Fibroblast of lung (primary cell): ENCODE measurements at regions not wholly inside any gene's neighbourhood (a gene's known extent, or its start where the extent isn't known, plus 50 kb on each side); places are given as distances from the start of the nearest gene placed in this dataset.

Source experiments
- EZH2 ChIP-seq: IDR thresholded peaks from 2 replicates; pipeline ENCODE4 v1.5.1; 2012; ENCODE audit warnings: low read length, control low read depth, mild to moderate bottlenecking; ENCODE audit errors: missing control alignments
- TF ChIP-seq, protein P1 (sequence below), 2 donors: IDR thresholded peaks in 1 of 2; conservative IDR thresholded peaks in 1 of 2; 1 replicate in 1 of 2; 2 replicates in 1 of 2; pipeline ENCODE4 v1.5.1; 2011 to 2012; ENCODE audit warnings: low read length in 2 of 2, control low read depth in 1 of 2, inconsistent platforms in 1 of 2, low read depth in 1 of 2, mild to moderate bottlenecking in 1 of 2

DNA sequence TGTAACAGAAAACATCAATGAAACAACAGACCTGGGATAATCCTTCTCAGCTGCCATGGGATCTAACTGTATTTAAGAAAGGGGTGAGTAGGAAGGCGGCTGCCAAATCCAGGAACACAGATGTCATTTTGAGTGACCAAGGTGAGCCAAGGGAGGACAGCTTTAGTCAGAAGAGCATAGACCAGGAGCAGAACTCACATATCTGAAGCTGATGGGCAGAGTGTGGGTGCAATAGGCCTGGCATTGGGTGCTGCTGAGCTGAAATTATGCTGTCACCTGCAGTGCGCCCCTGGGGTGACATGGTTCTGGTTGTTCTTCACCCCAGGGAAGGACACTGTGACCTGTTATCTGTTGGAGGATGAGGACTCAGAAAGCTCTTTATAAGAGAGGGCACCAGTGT, 88.9 kb upstream of the TOP3B start:
- TF ChIP-seq, protein P1, sequence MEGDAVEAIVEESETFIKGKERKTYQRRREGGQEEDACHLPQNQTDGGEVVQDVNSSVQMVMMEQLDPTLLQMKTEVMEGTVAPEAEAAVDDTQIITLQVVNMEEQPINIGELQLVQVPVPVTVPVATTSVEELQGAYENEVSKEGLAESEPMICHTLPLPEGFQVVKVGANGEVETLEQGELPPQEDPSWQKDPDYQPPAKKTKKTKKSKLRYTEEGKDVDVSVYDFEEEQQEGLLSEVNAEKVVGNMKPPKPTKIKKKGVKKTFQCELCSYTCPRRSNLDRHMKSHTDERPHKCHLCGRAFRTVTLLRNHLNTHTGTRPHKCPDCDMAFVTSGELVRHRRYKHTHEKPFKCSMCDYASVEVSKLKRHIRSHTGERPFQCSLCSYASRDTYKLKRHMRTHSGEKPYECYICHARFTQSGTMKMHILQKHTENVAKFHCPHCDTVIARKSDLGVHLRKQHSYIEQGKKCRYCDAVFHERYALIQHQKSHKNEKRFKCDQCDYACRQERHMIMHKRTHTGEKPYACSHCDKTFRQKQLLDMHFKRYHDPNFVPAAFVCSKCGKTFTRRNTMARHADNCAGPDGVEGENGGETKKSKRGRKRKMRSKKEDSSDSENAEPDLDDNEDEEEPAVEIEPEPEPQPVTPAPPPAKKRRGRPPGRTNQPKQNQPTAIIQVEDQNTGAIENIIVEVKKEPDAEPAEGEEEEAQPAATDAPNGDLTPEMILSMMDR (conservative IDR thresholded peaks at IDR 0.05 in 1 of 2, IDR thresholded peaks at IDR 0.05 in 1 of 2; ENCODE audit: low read depth in 1 of 2, low read length in 2 of 2), result no peak
- TF ChIP-seq EZH2, result no peak
